Fibroblast of gingiva (primary cell): ENCODE measurements at regions not wholly inside any gene's neighbourhood (a gene's known extent, or its start where the extent isn't known, plus 50 kb on each side); places are given as distances from the start of the nearest gene placed in this dataset.

ENCODE experiments used
- DNase-seq: peaks from one replicate; pipeline ENCODE4 v3.0.0-alpha.2; 2011; ENCODE audit warnings: low read depth

GRCh38 chr4:22020129-22020528 lies 71.6 kb upstream of the KCNIP4 start:
- no peak for DNase-seq

GRCh38 chr4:22019676-22020075 lies 71.1 kb upstream of the KCNIP4 start:
- peak; percentile 42 for DNase-seq

GRCh38 chr4:22014222-22014741 lies 65.7 kb upstream of the KCNIP4 start:
- DNase-seq = no peak

GRCh38 chr4:22003878-22004277 lies 55.3 kb upstream of the KCNIP4 start:
- no peak for DNase-seq
